Large intestine (tissue), 3 donors: ENCODE measurements at regions not wholly inside any gene's neighbourhood (a gene's known extent, or its start where the extent isn't known, plus 50 kb on each side); places are given as distances from the start of the nearest gene placed in this dataset.

Experiments used
- DNase-seq, 2 donors: peaks; one replicate each; pipeline versions ENCODE4 v3.0.0 to v3.0.0-alpha.2; 2013
- H3K27ac ChIP-seq: one replicate; pipeline ENCODE4 v1.5.1; 2013; ENCODE audit warnings: low read length
- H3K27me3 ChIP-seq: 2 replicates; pipeline ENCODE4 v1.6.1; 2013; ENCODE audit warnings: low read length; ENCODE audit not compliant: control insufficient read depth, insufficient read depth
- H3K36me3 ChIP-seq: 2 replicates; pipeline ENCODE4 v1.6.1; 2013; ENCODE audit warnings: low read length; ENCODE audit not compliant: control insufficient read depth, insufficient read depth
- H3K4me1 ChIP-seq: one replicate; pipeline ENCODE4 v1.6.1; 2013; ENCODE audit warnings: low read length; ENCODE audit not compliant: control insufficient read depth, insufficient read depth
- H3K4me3 ChIP-seq: one replicate; pipeline ENCODE4 v1.5.1; 2013; ENCODE audit warnings: low read length
- H3K9me3 ChIP-seq: one replicate; pipeline ENCODE4 v1.6.1; 2013; ENCODE audit warnings: mild to moderate bottlenecking, low read depth, low read length, moderate library complexity; ENCODE audit not compliant: control insufficient read depth
- WGBS: methylation state at CpG from one replicate; pipeline ENCODE4 v1.1.5; 2013; ENCODE audit warnings: low lambda C conversion rate; ENCODE audit not compliant: insufficient coverage; 5-methylcytosine and 5-hydroxymethylcytosine counted together

- WGBS = 90% methylated on average over 1 of the region's 2 CpGs
- H3K27me3 ChIP-seq = no peaks in the 10 kb centered on the region
- no peaks in the 10 kb centered on the region for H3K36me3 ChIP-seq
- no peak for DNase-seq
- H3K9me3 ChIP-seq = no peaks in the 10 kb centered on the region
- H3K4me3 ChIP-seq = no peak overlapping the region
- no peak overlapping the region for H3K27ac ChIP-seq
- H3K4me1 ChIP-seq = no peaks in the 10 kb centered on the region
Observed at GRCh38 chr3:166080096-166080495, 242.9 kb upstream of the BCHE start.

- H3K27ac ChIP-seq = no peak overlapping the region
- H3K27me3 ChIP-seq = no peaks in the 10 kb centered on the region
- no peak overlapping the region for H3K4me3 ChIP-seq
- H3K4me1 ChIP-seq = no peaks in the 10 kb centered on the region
- no peaks in the 10 kb centered on the region for H3K9me3 ChIP-seq
- no peaks in the 10 kb centered on the region for H3K36me3 ChIP-seq
- no peak for DNase-seq
Observed at GRCh38 chr3:166071831-166072230, 234.6 kb upstream of the BCHE start.

- no peaks in the 10 kb centered on the region for H3K4me1 ChIP-seq
- no peak for DNase-seq
- no peak overlapping the region for H3K27ac ChIP-seq
- WGBS = 94% methylated on average over 4 of the region's 4 CpGs
- no peak overlapping the region for H3K4me3 ChIP-seq
- no peaks in the 10 kb centered on the region for H3K36me3 ChIP-seq
- H3K27me3 ChIP-seq = no peaks in the 10 kb centered on the region
- H3K9me3 ChIP-seq = no peaks in the 10 kb centered on the region
Observed at GRCh38 chr3:166064476-166064875, 227.3 kb upstream of the BCHE start.

GRCh38 chr3:166060789-166061479 is 223.7 kb upstream of the BCHE start:
- H3K9me3 ChIP-seq = no peaks in the 10 kb centered on the region
- no peak for DNase-seq
- H3K27ac ChIP-seq = no peak overlapping the region
- H3K36me3 ChIP-seq = no peaks in the 10 kb centered on the region
- H3K4me1 ChIP-seq = no peaks in the 10 kb centered on the region
- WGBS = no CpG with 5 or more reads among the region's 2 CpGs
- no peak overlapping the region for H3K4me3 ChIP-seq
- no peaks in the 10 kb centered on the region for H3K27me3 ChIP-seq

GRCh38 chr3:166052440-166052839 is 215.2 kb upstream of the BCHE start:
- H3K36me3 ChIP-seq = no peaks in the 10 kb centered on the region
- no peaks in the 10 kb centered on the region for H3K4me1 ChIP-seq
- no peak overlapping the region for H3K4me3 ChIP-seq
- H3K9me3 ChIP-seq = no peaks in the 10 kb centered on the region
- H3K27ac ChIP-seq = no peak overlapping the region
- no peak for DNase-seq
- no CpG with 5 or more reads among the region's 5 CpGs for WGBS
- H3K27me3 ChIP-seq = no peaks in the 10 kb centered on the region

- no peak for DNase-seq
- no peaks in the 10 kb centered on the region for H3K4me1 ChIP-seq
- peaks cover 3% of the 10 kb centered on the region for H3K9me3 ChIP-seq
- H3K27ac ChIP-seq = no peak overlapping the region
- no peaks in the 10 kb centered on the region for H3K27me3 ChIP-seq
- WGBS = 80% methylated on average over 1 of the region's 3 CpGs
- no peaks in the 10 kb centered on the region for H3K36me3 ChIP-seq
- no peak overlapping the region for H3K4me3 ChIP-seq
Observed at GRCh38 chr3:166029507-166029906, 192.3 kb upstream of the BCHE start.

- no CpG with 5 or more reads among the region's 1 CpG for WGBS
- no peak overlapping the region for H3K4me3 ChIP-seq
Observed at GRCh38 chr3:166013073-166013679, 176.0 kb upstream of the BCHE start.

GRCh38 chr3:166011771-166012170 is 174.5 kb upstream of the BCHE start:
- WGBS = 100% methylated on average over 1 of the region's 1 CpG
- no peaks in the 10 kb centered on the region for H3K9me3 ChIP-seq

More at GRCh38 chr3:166013073-166013679, 176.0 kb upstream of the BCHE start:
- Histone ChIP-seq H3K27ac (no peak overlapping the region), H3K4me1 (no peaks in the 10 kb centered on the region), H3K9me3 (no peaks in the 10 kb centered on the region), H3K36me3 (no peaks in the 10 kb centered on the region), H3K27me3 (no peaks in the 10 kb centered on the region)
- DNase-seq = peak in 1 of 2 donors; percentile 3

GRCh38 chr3:166005126-166005525 is 167.9 kb upstream of the BCHE start:
- Histone ChIP-seq H3K27ac (no peak overlapping the region), H3K4me1 (no peaks in the 10 kb centered on the region), H3K27me3 (no peaks in the 10 kb centered on the region), H3K4me3 (no peak overlapping the region), H3K36me3 (no peaks in the 10 kb centered on the region), H3K9me3 (no peaks in the 10 kb centered on the region)
- WGBS = no CpG with 5 or more reads among the region's 1 CpG
- no peak for DNase-seq

More at GRCh38 chr3:166011771-166012170, 174.5 kb upstream of the BCHE start:
- no peak overlapping the region for H3K27ac ChIP-seq
- no peaks in the 10 kb centered on the region for H3K36me3 ChIP-seq
- DNase-seq = no peak
- no peaks in the 10 kb centered on the region for H3K4me1 ChIP-seq
- H3K27me3 ChIP-seq = no peaks in the 10 kb centered on the region
- H3K4me3 ChIP-seq = no peak overlapping the region

- no peak for DNase-seq
- Histone ChIP-seq H3K27ac (no peak overlapping the region), H3K4me1 (no peaks in the 10 kb centered on the region), H3K4me3 (no peak overlapping the region), H3K36me3 (no peaks in the 10 kb centered on the region), H3K9me3 (no peaks in the 10 kb centered on the region), H3K27me3 (no peaks in the 10 kb centered on the region)
- WGBS = 60% methylated on average over 1 of the region's 1 CpG
Observed at GRCh38 chr3:165994293-165994692, 157.1 kb upstream of the BCHE start.

GRCh38 chr3:165984589-165984988 is 147.4 kb upstream of the BCHE start:
- H3K27ac ChIP-seq = no peak overlapping the region
- no CpG with 5 or more reads among the region's 1 CpG for WGBS

More at GRCh38 chr3:165984589-165984988, 147.4 kb upstream of the BCHE start:
- H3K4me3 ChIP-seq = no peak overlapping the region
- no peaks in the 10 kb centered on the region for H3K9me3 ChIP-seq
- DNase-seq = no peak
- H3K36me3 ChIP-seq = no peaks in the 10 kb centered on the region
- no peaks in the 10 kb centered on the region for H3K27me3 ChIP-seq
- H3K4me1 ChIP-seq = no peaks in the 10 kb centered on the region
